Stimulated activated CD4-positive, alpha-beta T cell treated with anti-CD3 and anti-CD28 coated beads, Interleukin-4, amount 100 ng/mL, for 4 hours (primary cell): ENCODE measurements at regions not wholly inside any gene's neighbourhood (a gene's known extent, or its start where the extent isn't known, plus 50 kb on each side); places are given as distances from the start of the nearest gene placed in this dataset.

Experiments
- DNase-seq, 2 experiments: peaks; one replicate each; pipeline ENCODE4 v3.0.0-alpha.2; 2020

- no peak for DNase-seq
Observed at GRCh38 chr12:11568762-11569478, 80.6 kb upstream of the ETV6 start.

- DNase-seq, result no peak
Observed at GRCh38 chr12:11569716-11570115, 79.8 kb upstream of the ETV6 start.

- DNase-seq, result no peak
Observed at GRCh38 chr12:11573880-11574279, 75.6 kb upstream of the ETV6 start.

- no peak for DNase-seq
Observed at GRCh38 chr12:11576104-11576503, 73.4 kb upstream of the ETV6 start.

GRCh38 chr12:11577658-11578260, 71.7 kb upstream of the ETV6 start:
- DNase-seq, result no peak

- DNase-seq, result no peak
Observed at GRCh38 chr12:11578461-11578993, 70.9 kb upstream of the ETV6 start.

GRCh38 chr12:11580125-11580751, 69.2 kb upstream of the ETV6 start:
- DNase-seq, result no peak

GRCh38 chr12:11581179-11581755, 68.2 kb upstream of the ETV6 start:
- DNase-seq, result peak; percentile 45 to 58

- no peak for DNase-seq
Observed at GRCh38 chr12:11584221-11584855, 65.1 kb upstream of the ETV6 start.

- no peak for DNase-seq
Observed at GRCh38 chr12:11592484-11592883, 57.0 kb upstream of the ETV6 start.

- DNase-seq, result no peak
Observed at GRCh38 chr12:11593013-11593412, 56.5 kb upstream of the ETV6 start.

GRCh38 chr12:11595080-11595479, 54.4 kb upstream of the ETV6 start:
- no peak for DNase-seq

- no peak for DNase-seq
Observed at GRCh38 chr12:11596141-11596540, 53.3 kb upstream of the ETV6 start.

GRCh38 chr12:11598900-11599299, 50.6 kb upstream of the ETV6 start:
- DNase-seq, result no peak
